SK-N-SH (cell line): ENCODE measurements at regions not wholly inside any gene's neighbourhood (a gene's known extent, or its start where the extent isn't known, plus 50 kb on each side); places are given as distances from the start of the nearest gene placed in this dataset.

ENCODE experiments used
- CTCF ChIA-PET: fragments of 300-600, 350-600 bp; formaldehyde crosslinking; extraction: SDS; loops from one replicate; lab custom pipeline; 2021; lab: Yijun Ruan, JAX
- POLR2A ChIA-PET: fragments of 350-600 bp; sonication (Branson Sonifier 250); formaldehyde crosslinking; extraction: SDS; loops from one replicate; lab custom pipeline; 2020; ENCODE audit warnings: antibody characterized with exemption, inconsistent platforms; lab: Yijun Ruan, JAX
- DNase-seq: peaks from one replicate; pipeline ENCODE4 v3.0.0; 2012
- H2AFZ ChIP-seq: fragments of 200-600 bp; sonication (generic); 2 replicates; pipeline ENCODE4 v1.8.1; 2016; ENCODE audit warnings: antibody characterized with exemption, mild to moderate bottlenecking, low read depth
- H3F3A ChIP-seq: fragments of 200-600 bp; sonication (generic); replicated peaks from 2 replicates; pipeline ENCODE3; 2016; ENCODE audit warnings: antibody characterized with exemption, mild to moderate bottlenecking; ENCODE audit not compliant: insufficient read depth
- H3K27ac ChIP-seq, 2 experiments: fragments of 200-500 bp in 1 of 2; fragments of 200-600 bp in 1 of 2; sonication (Bioruptor generic) in 1 of 2; sonication (generic), shearing (Covaris generic) in 1 of 2; 2 replicates each; pipeline versions ENCODE4 v1.5.1 to v1.6.1; 2014 to 2016; ENCODE audit warnings: low read depth in 2 of 2, inconsistent platforms in 1 of 2, low read length in 1 of 2, mild to moderate bottlenecking in 1 of 2, mixed read lengths in 1 of 2
- H3K27me3 ChIP-seq: fragments of 200-600 bp; sonication (generic), shearing (Covaris generic); 2 replicates; pipeline ENCODE4 v1.6.1; 2016; ENCODE audit warnings: mixed run types; ENCODE audit not compliant: insufficient read depth
- H3K36me3 ChIP-seq, 2 experiments: fragments of 200-500 bp in 1 of 2; fragments of 200-600 bp in 1 of 2; sonication (Bioruptor generic) in 1 of 2; sonication (generic) in 1 of 2; replicated peaks in 1 of 2; 2 replicates each; pipeline versions ENCODE3 to v1.5.1; 2014 to 2016; ENCODE audit warnings: low read length in 1 of 2, mild to moderate bottlenecking in 1 of 2; ENCODE audit not compliant: insufficient read depth in 2 of 2, control insufficient read depth in 1 of 2
- H3K4me1 ChIP-seq, 2 experiments: fragments of 200-500 bp in 1 of 2; fragments of 200-600 bp in 1 of 2; sonication (Bioruptor generic) in 1 of 2; sonication (generic), shearing (Covaris generic) in 1 of 2; 2 replicates each; pipeline versions ENCODE4 v1.5.1 to v1.6.1; 2014 to 2016; ENCODE audit warnings: low read depth in 1 of 2, low read length in 1 of 2, mixed run types in 1 of 2; ENCODE audit not compliant: insufficient read depth in 2 of 2, control insufficient read depth in 1 of 2
- H3K4me2 ChIP-seq: fragments of 200-600 bp; sonication (generic), shearing (Covaris generic); 2 replicates; pipeline ENCODE4 v1.6.1; 2017; ENCODE audit warnings: mixed run types
- H3K4me3 ChIP-seq, 2 experiments: fragments of 200-500 bp in 1 of 2; fragments of 200-600 bp in 1 of 2; sonication (Bioruptor generic) in 1 of 2; sonication (generic), shearing (Covaris generic) in 1 of 2; 2 replicates each; pipeline versions ENCODE4 v1.5.1 to v1.8.1; 2014 to 2016; ENCODE audit warnings: low read depth in 2 of 2, inconsistent platforms in 1 of 2, low read length in 1 of 2, mild to moderate bottlenecking in 1 of 2, mixed read lengths in 1 of 2, moderate library complexity in 1 of 2
- H3K79me2 ChIP-seq: fragments of 200-600 bp; sonication (generic); 2 replicates; pipeline ENCODE4 v1.8.1; 2017; ENCODE audit warnings: mild to moderate bottlenecking; ENCODE audit not compliant: insufficient read depth
- H3K9ac ChIP-seq: fragments of 200-600 bp; sonication (generic); 2 replicates; pipeline ENCODE4 v1.6.1; 2017; ENCODE audit warnings: mixed run types
- H3K9me2 ChIP-seq: fragments of 200-600 bp; sonication (generic); 2 replicates; pipeline ENCODE4 v1.6.1; 2017; ENCODE audit warnings: mixed run types
- H3K9me3 ChIP-seq: fragments of 200-600 bp; sonication (generic); 2 replicates; pipeline ENCODE4 v1.6.1; 2017; ENCODE audit warnings: mixed run types, mild to moderate bottlenecking, moderate library complexity
- H4K20me1 ChIP-seq: fragments of 200-600 bp; sonication (generic); 2 replicates; pipeline ENCODE4 v1.6.1; 2017; ENCODE audit warnings: mild to moderate bottlenecking, mixed run types; ENCODE audit not compliant: insufficient read depth
- EP300 ChIP-seq, 2 experiments: IDR thresholded peaks; 2 replicates each; pipeline versions ENCODE4 v1.4.0 to v1.6.1; 2012; ENCODE audit warnings: borderline replicate concordance in 1 of 2, low read depth in 1 of 2, low read length in 1 of 2
- EZH2phosphoT487 ChIP-seq: fragments of 200-600 bp; sonication (generic); IDR thresholded peaks from 2 replicates; pipeline ENCODE4 v1.6.1; 2017; ENCODE audit warnings: low read depth, mixed run types, mild to moderate bottlenecking, antibody characterized with exemption, moderate library complexity, borderline replicate concordance
- FOXM1 ChIP-seq: IDR thresholded peaks from 2 replicates; pipeline ENCODE4 v1.4.0; 2012; ENCODE audit warnings: low read depth, mild to moderate bottlenecking
- GABPA ChIP-seq: IDR thresholded peaks from 2 replicates; pipeline ENCODE4 v1.4.0; 2012; ENCODE audit warnings: low read depth, mild to moderate bottlenecking
- JUND ChIP-seq: IDR thresholded peaks from 2 replicates; pipeline ENCODE4 v1.4.0; 2012
- MXI1 ChIP-seq: IDR thresholded peaks from 2 replicates; pipeline ENCODE4 v1.6.1; 2012; ENCODE audit warnings: mild to moderate bottlenecking, low read depth, low read length, improper control_type of control experiment
- NRF1 ChIP-seq: IDR thresholded peaks from 2 replicates; pipeline ENCODE4 v1.6.1; 2012; ENCODE audit warnings: low read depth, mild to moderate bottlenecking, low read length
- RCOR1 ChIP-seq: fragments of 150-350 bp; IDR thresholded peaks from 2 replicates; pipeline ENCODE4 v1.6.1; 2017; ENCODE audit warnings: antibody characterized with exemption, low read length
- RXRA ChIP-seq: IDR thresholded peaks from 2 replicates; pipeline ENCODE4 v1.4.0; 2012; ENCODE audit warnings: low read depth, mild to moderate bottlenecking, borderline replicate concordance
- SMC3 ChIP-seq: IDR thresholded peaks from 2 replicates; pipeline ENCODE4 v1.6.1; 2012; ENCODE audit warnings: low read depth, low read length, improper control_type of control experiment
- TAF1 ChIP-seq: IDR thresholded peaks from 2 replicates; pipeline ENCODE4 v1.6.1; 2012; ENCODE audit warnings: low read depth, mild to moderate bottlenecking, low read length, moderate library complexity, borderline replicate concordance
- WGBS: methylation state at CpG from one replicate; pipeline ENCODE4 v1.1.6; 2017; ENCODE audit warnings: low lambda C conversion rate; 5-methylcytosine and 5-hydroxymethylcytosine counted together
- TF ChIP-seq, protein P1 (sequence below): fragments of 200-600 bp; sonication (generic); IDR thresholded peaks from 2 replicates; pipeline ENCODE4 v1.6.1; 2017; ENCODE audit warnings: antibody characterized with exemption, mild to moderate bottlenecking, moderate library complexity
- TF ChIP-seq, protein P2 (sequence below): IDR thresholded peaks from 2 replicates; pipeline ENCODE4 v1.6.1; 2012; ENCODE audit warnings: mild to moderate bottlenecking, low read depth, low read length, moderate library complexity

DNA sequence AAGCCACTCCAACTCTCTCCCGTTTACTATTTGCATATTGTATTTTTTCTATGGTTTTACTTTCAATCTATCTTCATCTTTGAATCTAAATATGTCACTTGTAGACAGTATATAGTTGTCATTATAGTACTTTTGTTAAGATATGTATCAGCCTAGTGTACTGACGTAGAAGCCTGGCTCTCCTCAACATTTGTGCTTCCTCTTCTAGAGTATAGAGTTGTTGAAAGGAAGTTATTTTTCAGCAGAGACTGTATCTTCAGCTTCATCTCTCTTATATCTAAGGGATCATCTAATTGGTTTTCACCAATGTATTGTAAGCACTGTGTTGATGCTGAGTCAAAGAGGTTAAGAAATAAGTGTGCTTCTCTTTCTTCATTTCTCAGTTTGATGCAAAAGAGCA, 192.8 kb downstream of the LMO4 start:
- 72% methylated on average over 2 of the region's 2 CpGs for WGBS

DNA sequence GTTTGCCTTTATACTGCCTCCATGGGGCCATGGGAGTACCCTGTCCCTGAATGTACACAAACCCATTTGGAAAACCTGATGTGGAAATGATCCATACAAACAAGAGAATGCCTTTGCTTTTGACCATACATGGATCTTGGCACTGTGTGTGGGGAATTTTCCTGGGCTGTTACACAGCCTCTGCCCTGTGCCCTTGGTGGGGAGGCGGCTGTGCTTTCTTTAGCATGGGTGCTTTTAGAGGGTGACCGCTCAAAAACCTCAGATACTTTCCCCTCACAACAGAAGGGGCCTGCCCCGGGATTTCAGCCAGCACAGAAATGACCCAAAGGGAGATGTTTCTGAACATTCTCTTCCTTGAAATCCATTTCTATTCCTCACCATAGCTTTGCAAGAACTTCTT, 194.8 kb downstream of the LMO4 start:
- Histone ChIP-seq H3K4me3 (no peak overlapping the region), H4K20me1 (no peaks in the 10 kb centered on the region), H3K27ac (no peak overlapping the region), H3K36me3 (no peaks in the 10 kb centered on the region), H3F3A (no peaks in the 10 kb centered on the region), H3K4me1 (no peaks in the 10 kb centered on the region), H3K9me2 (no peaks in the 10 kb centered on the region), H3K9me3 (no peaks in the 10 kb centered on the region), H3K9ac (no peak overlapping the region), H3K27me3 (no peaks in the 10 kb centered on the region), H3K4me2 (no peak overlapping the region), H3K79me2 (no peaks in the 10 kb centered on the region), H2AFZ (no peak overlapping the region)
- POLR2A ChIA-PET, result no interaction called here
- CTCF ChIA-PET, result no interaction called here
- no peak for DNase-seq
- TF ChIP-seq RCOR1 (no peak), EZH2phosphoT487 (no peak), EP300 (IDR thresholded peaks at IDR 0.05; ENCODE audit: borderline replicate concordance in 1 of 2, low read depth in 1 of 2, low read length in 1 of 2) (no peak), SMC3 (no peak), GABPA (no peak), FOXM1 (no peak)
- TF ChIP-seq, protein P1, sequence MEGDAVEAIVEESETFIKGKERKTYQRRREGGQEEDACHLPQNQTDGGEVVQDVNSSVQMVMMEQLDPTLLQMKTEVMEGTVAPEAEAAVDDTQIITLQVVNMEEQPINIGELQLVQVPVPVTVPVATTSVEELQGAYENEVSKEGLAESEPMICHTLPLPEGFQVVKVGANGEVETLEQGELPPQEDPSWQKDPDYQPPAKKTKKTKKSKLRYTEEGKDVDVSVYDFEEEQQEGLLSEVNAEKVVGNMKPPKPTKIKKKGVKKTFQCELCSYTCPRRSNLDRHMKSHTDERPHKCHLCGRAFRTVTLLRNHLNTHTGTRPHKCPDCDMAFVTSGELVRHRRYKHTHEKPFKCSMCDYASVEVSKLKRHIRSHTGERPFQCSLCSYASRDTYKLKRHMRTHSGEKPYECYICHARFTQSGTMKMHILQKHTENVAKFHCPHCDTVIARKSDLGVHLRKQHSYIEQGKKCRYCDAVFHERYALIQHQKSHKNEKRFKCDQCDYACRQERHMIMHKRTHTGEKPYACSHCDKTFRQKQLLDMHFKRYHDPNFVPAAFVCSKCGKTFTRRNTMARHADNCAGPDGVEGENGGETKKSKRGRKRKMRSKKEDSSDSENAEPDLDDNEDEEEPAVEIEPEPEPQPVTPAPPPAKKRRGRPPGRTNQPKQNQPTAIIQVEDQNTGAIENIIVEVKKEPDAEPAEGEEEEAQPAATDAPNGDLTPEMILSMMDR, result no peak
- WGBS, result 57% methylated on average over 3 of the region's 3 CpGs

More for the DNA sequence above, 192.8 kb downstream of the LMO4 start:
- Histone ChIP-seq H3F3A (no peaks in the 10 kb centered on the region), H2AFZ (no peak overlapping the region), H3K79me2 (no peaks in the 10 kb centered on the region), H3K9me2 (no peaks in the 10 kb centered on the region), H3K9ac (no peak overlapping the region), H3K27ac (no peak overlapping the region), H3K4me1 (no peaks in the 10 kb centered on the region), H4K20me1 (no peaks in the 10 kb centered on the region), H3K27me3 (no peaks in the 10 kb centered on the region), H3K36me3 (no peaks in the 10 kb centered on the region), H3K4me2 (no peak overlapping the region), H3K4me3 (no peak overlapping the region), H3K9me3 (no peaks in the 10 kb centered on the region)
- no peak for TF ChIP-seq GABPA
- no peak for TF ChIP-seq SMC3
- TF ChIP-seq JUND, result no peak
- no peak for TF ChIP-seq EP300 (IDR thresholded peaks at IDR 0.05; ENCODE audit: borderline replicate concordance in 1 of 2, low read depth in 1 of 2, low read length in 1 of 2)
- TF ChIP-seq TAF1, result no peak
- no peak for TF ChIP-seq NRF1
- POLR2A ChIA-PET, result no interaction called here
- CTCF ChIA-PET, result no interaction called here
- DNase-seq, result no peak

DNA sequence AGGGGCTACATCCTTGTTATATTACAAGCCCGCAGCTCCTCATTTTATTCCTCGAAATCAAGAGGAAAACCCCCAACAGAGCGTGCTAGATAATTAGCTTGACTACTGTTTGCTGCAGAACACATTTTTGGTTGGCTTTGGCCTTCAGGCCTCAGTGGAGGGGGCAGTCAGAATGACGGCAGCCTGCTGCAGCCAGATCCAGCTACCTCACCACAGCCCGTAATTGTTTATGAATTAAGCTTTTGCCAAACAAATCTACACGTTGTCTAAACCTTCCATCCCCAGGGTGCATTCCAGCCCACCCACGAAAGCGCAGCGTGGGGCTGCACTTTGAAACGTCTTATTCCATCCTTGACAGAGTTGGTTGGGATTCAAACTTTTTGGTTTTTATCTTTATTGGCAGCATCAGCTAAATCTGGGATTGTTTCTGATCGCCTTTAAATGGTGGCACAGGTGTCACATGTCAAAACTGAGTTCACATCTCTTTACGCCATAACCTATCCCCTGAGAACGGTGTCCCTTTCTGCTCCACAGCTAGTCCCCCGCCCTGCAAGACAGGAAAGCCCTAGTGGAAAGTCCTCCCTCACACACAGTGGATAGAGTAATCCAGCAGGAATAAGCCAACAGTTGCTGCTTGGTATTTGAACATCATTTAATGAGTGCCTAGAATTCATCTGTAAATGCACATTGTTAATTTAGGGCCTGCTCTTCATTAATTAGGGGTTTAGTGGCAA, 195.5 kb downstream of the LMO4 start:
- H3K27me3 ChIP-seq, result no peaks in the 10 kb centered on the region
- DNase-seq, result no peak
- no peaks in the 10 kb centered on the region for H3K9me3 ChIP-seq
- H3K4me2 ChIP-seq, result no peak overlapping the region
- no peak overlapping the region for H2AFZ ChIP-seq
- TF ChIP-seq, protein P2, sequence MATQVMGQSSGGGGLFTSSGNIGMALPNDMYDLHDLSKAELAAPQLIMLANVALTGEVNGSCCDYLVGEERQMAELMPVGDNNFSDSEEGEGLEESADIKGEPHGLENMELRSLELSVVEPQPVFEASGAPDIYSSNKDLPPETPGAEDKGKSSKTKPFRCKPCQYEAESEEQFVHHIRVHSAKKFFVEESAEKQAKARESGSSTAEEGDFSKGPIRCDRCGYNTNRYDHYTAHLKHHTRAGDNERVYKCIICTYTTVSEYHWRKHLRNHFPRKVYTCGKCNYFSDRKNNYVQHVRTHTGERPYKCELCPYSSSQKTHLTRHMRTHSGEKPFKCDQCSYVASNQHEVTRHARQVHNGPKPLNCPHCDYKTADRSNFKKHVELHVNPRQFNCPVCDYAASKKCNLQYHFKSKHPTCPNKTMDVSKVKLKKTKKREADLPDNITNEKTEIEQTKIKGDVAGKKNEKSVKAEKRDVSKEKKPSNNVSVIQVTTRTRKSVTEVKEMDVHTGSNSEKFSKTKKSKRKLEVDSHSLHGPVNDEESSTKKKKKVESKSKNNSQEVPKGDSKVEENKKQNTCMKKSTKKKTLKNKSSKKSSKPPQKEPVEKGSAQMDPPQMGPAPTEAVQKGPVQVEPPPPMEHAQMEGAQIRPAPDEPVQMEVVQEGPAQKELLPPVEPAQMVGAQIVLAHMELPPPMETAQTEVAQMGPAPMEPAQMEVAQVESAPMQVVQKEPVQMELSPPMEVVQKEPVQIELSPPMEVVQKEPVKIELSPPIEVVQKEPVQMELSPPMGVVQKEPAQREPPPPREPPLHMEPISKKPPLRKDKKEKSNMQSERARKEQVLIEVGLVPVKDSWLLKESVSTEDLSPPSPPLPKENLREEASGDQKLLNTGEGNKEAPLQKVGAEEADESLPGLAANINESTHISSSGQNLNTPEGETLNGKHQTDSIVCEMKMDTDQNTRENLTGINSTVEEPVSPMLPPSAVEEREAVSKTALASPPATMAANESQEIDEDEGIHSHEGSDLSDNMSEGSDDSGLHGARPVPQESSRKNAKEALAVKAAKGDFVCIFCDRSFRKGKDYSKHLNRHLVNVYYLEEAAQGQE, result no peak
- TF ChIP-seq TAF1 (no peak), MXI1 (no peak), RXRA (no peak), RCOR1 (no peak), EZH2phosphoT487 (no peak)
- no peaks in the 10 kb centered on the region for H3K79me2 ChIP-seq
- no peaks in the 10 kb centered on the region for H3K4me1 ChIP-seq
- no peak overlapping the region for H3K27ac ChIP-seq
- WGBS, result 61% methylated on average over 14 of the region's 14 CpGs
- ChIA-PET POLR2A (no interaction called here), CTCF (no interaction called here)
- H3F3A ChIP-seq, result no peaks in the 10 kb centered on the region
- H3K9me2 ChIP-seq, result no peaks in the 10 kb centered on the region
- H3K4me3 ChIP-seq, result no peak overlapping the region
- no peak overlapping the region for H3K9ac ChIP-seq
- H4K20me1 ChIP-seq, result no peaks in the 10 kb centered on the region
- no peaks in the 10 kb centered on the region for H3K36me3 ChIP-seq
